Heart left ventricle (tissue), 13 donors: ENCODE measurements at regions not wholly inside any gene's neighbourhood (a gene's known extent, or its start where the extent isn't known, plus 50 kb on each side); places are given as distances from the start of the nearest gene placed in this dataset.

Experiments used
- CTCF ChIP-seq, 12 donors: fragments of 200-600 bp; sonication (generic) in 4 of 12; IDR thresholded peaks; one replicate each; pipeline versions ENCODE4 v1.5.0 to v1.8.0; 2018 to 2022; ENCODE audit warnings: antibody characterized with exemption in 12 of 12, mild to moderate bottlenecking in 5 of 12
- POLR2A ChIP-seq, 2 donors: fragments of 450-650 bp; IDR thresholded peaks; one replicate each; pipeline ENCODE4 v1.6.1; 2017; ENCODE audit warnings: antibody characterized with exemption in 2 of 2, mild to moderate bottlenecking in 2 of 2, moderate library complexity in 2 of 2
- donor health status: ischemic (EF 13 %, LVEDD 7.1; RV severe dilation, severe dysfunction).
- donor health status: DM: no; HTN: yes; CAD: no.
- donor health status: DM: no; HTN: no; CAD: no.
- donor health status: ischemic (EF 25% LVEDD 6.9; RV normal size, moderate dysfunction).
- donor health status: ischemic (EF 25% LVEDD 5.7; RV mildly dilated, moderate dysfunction).
- donor health status: ischemic (EF 35%, LVEDD 5.7; RV mildly dilated, moderate dysfunction).
- donor health status: nonischemic (EF 11% LVEDD 7.7; RV severe dilation, severe dysfunction).
- donor health status: DM: yes; HTN: yes; CAD: no.
- donor health status: PGD.
- donor health status: ischemic (EF 29% LVEDD 5.4; RV normal size, mild dysfunction).
- donor health status: nonischemic (EF 23%, LVEDD 6.1; RV moderate dilation, normal function).

GRCh38 chr18:55054021-55054990 is 95.0 kb upstream of the CCDC68 start:
- TF ChIP-seq CTCF (IDR thresholded peaks at IDR 0.05) (no peak), POLR2A (IDR thresholded peaks at IDR 0.05) (no peak)
